Caco-2 (cell line): ENCODE measurements at regions not wholly inside any gene's neighbourhood (a gene's known extent, or its start where the extent isn't known, plus 50 kb on each side); places are given as distances from the start of the nearest gene placed in this dataset.

Experiments used
- BruUV-seq: library from RNA; stranded (reverse); fragments of 400-500 nt; replicated peaks from 2 replicates; lab custom pipeline; 2021; lab: Mats Ljungman, UMichigan
- CTCF ChIA-PET: fragments of 300-600 bp; sonication (Branson Sonifier 250); formaldehyde crosslinking; loops from one replicate; lab custom pipeline; 2022; ENCODE audit warnings: antibody characterized with exemption; lab: Charles Lee
- POLR2A ChIA-PET: fragments of 300-600 bp; sonication (Branson Sonifier 250); formaldehyde crosslinking; loops from one replicate; lab custom pipeline; 2022; ENCODE audit warnings: antibody characterized with exemption; lab: Charles Lee
- DNase-seq, 2 experiments: peaks; one replicate each; pipeline versions ENCODE4 v3.0.0 to v3.0.0-alpha.2; 2020 to 2022
- H3K27me3 ChIP-seq: replicated peaks from 2 replicates; pipeline ENCODE4 v1.6.0; 2011; ENCODE audit warnings: low read length; ENCODE audit not compliant: control insufficient read depth, insufficient read depth
- H3K36me3 ChIP-seq: 2 replicates; pipeline ENCODE4 v1.5.1; 2011; ENCODE audit warnings: low read length; ENCODE audit not compliant: control insufficient read depth, insufficient read depth
- H3K4me1 ChIP-seq: fragments of 250-450 bp; sonication (Bioruptor Pico); 2 replicates; pipeline ENCODE4 v1.5.1; 2020; ENCODE audit warnings: mild to moderate bottlenecking
- H3K4me3 ChIP-seq: 2 replicates; pipeline ENCODE4 v1.5.1; 2011; ENCODE audit warnings: low read depth, mild to moderate bottlenecking, control low read depth, low read length
- H3K9me3 ChIP-seq: fragments of 250-450 bp; sonication (Bioruptor Pico); 2 replicates; pipeline ENCODE4 v1.5.1; 2020; ENCODE audit warnings: mild to moderate bottlenecking, moderate library complexity
- H3K27ac Mint-ChIP-seq: one replicate; pipeline ENCODE4 v1.8.0; 2022; ENCODE audit warnings: mixed read lengths; ENCODE audit not compliant: unreplicated experiment
- H3K27me3 Mint-ChIP-seq: one replicate; pipeline ENCODE4 v1.8.0; 2022; ENCODE audit warnings: mixed read lengths; ENCODE audit not compliant: insufficient read depth, unreplicated experiment
- H3K36me3 Mint-ChIP-seq: one replicate; pipeline ENCODE4 v1.8.0; 2022; ENCODE audit warnings: mild to moderate bottlenecking, mixed read lengths; ENCODE audit not compliant: insufficient read depth, unreplicated experiment
- H3K4me1 Mint-ChIP-seq: one replicate; pipeline ENCODE4 v1.8.0; 2022; ENCODE audit warnings: low read depth, mixed read lengths; ENCODE audit not compliant: unreplicated experiment
- H3K4me3 Mint-ChIP-seq: one replicate; pipeline ENCODE4 v1.8.0; 2022; ENCODE audit warnings: mild to moderate bottlenecking, moderate library complexity, mixed read lengths; ENCODE audit not compliant: unreplicated experiment
- H3K9me3 Mint-ChIP-seq: one replicate; pipeline ENCODE4 v1.8.0; 2022; ENCODE audit warnings: mixed read lengths; ENCODE audit not compliant: unreplicated experiment
- CTCF ChIP-seq, 2 experiments: fragments of 200-600 bp in 1 of 2; IDR thresholded peaks; 1 replicate in 1 of 2; 2 replicates in 1 of 2; pipeline versions ENCODE4 v1.5.1 to v1.8.0; 2011 to 2022; ENCODE audit warnings: antibody characterized with exemption in 1 of 2, control low read depth in 1 of 2, inconsistent platforms in 1 of 2, low read depth in 1 of 2, low read length in 1 of 2, mild to moderate bottlenecking in 1 of 2, moderate library complexity in 1 of 2; ENCODE audit not compliant: insufficient read depth in 1 of 2, severe bottlenecking in 1 of 2, unreplicated experiment in 1 of 2
- intact Hi-C: fragments of 100-400 bp; cut with micrococcal nuclease; formaldehyde crosslinking; loops from one replicate; pipeline ENCODE4 v1.10.0; 2022; ENCODE audit not compliant: unreplicated experiment

GRCh38 chr7:25583621-25584020 is 355.3 kb upstream of the NPVF start:
- no peaks in the 10 kb centered on the region for H3K4me1 ChIP-seq
- peaks cover 1% of the 10 kb centered on the region for H3K27me3 ChIP-seq
- no TSS peak for BruUV-seq
- no peak overlapping the region for H3K27ac Mint-ChIP-seq
- H3K36me3 ChIP-seq = no peaks in the 10 kb centered on the region
- H3K9me3 Mint-ChIP-seq = no peaks in the 10 kb centered on the region
- no peaks in the 10 kb centered on the region for H3K9me3 ChIP-seq
- TF ChIP-seq CTCF (IDR thresholded peaks at IDR 0.05; ENCODE audit: insufficient read depth in 1 of 2, low read depth in 1 of 2, low read length in 1 of 2, severe bottlenecking in 1 of 2, unreplicated experiment in 1 of 2) = no peak
- ChIA-PET POLR2A (no interaction called here), CTCF (no interaction called here)
- H3K36me3 Mint-ChIP-seq = no peaks in the 10 kb centered on the region
- H3K4me3 ChIP-seq = no peak overlapping the region
- intact Hi-C loops = no loop called here
- H3K4me3 Mint-ChIP-seq = no peak overlapping the region
- DNase-seq = no peak
- no peaks in the 10 kb centered on the region for H3K4me1 Mint-ChIP-seq
- H3K27me3 Mint-ChIP-seq = peaks cover 25% of the 10 kb centered on the region

GRCh38 chr7:25584112-25584938 is 356.0 kb upstream of the NPVF start:
- CTCF ChIA-PET = interaction anchor here (0.7 kb wide), 1 partner anchor 324 kb away, joined by 3 read pairs; no protein-coding TSS in a partner anchor
- no TSS peak for BruUV-seq
- Mint-ChIP-seq H3K27me3 (peaks cover 32% of the 10 kb centered on the region), H3K27ac (no peak overlapping the region), H3K4me1 (no peaks in the 10 kb centered on the region), H3K9me3 (no peaks in the 10 kb centered on the region), H3K4me3 (no peak overlapping the region), H3K36me3 (no peaks in the 10 kb centered on the region)
- Histone ChIP-seq H3K27me3 (peaks cover 1% of the 10 kb centered on the region), H3K4me1 (no peaks in the 10 kb centered on the region), H3K36me3 (no peaks in the 10 kb centered on the region), H3K9me3 (no peaks in the 10 kb centered on the region), H3K4me3 (no peak overlapping the region)
- DNase-seq = no peak
- intact Hi-C loops = no loop called here
- TF ChIP-seq CTCF (IDR thresholded peaks at IDR 0.05; ENCODE audit: insufficient read depth in 1 of 2, low read depth in 1 of 2, low read length in 1 of 2, severe bottlenecking in 1 of 2, unreplicated experiment in 1 of 2) = no peak
- POLR2A ChIA-PET = no interaction called here

GRCh38 chr7:25586513-25586912 is 358.2 kb upstream of the NPVF start:
- no peak for TF ChIP-seq CTCF (IDR thresholded peaks at IDR 0.05; ENCODE audit: insufficient read depth in 1 of 2, low read depth in 1 of 2, low read length in 1 of 2, severe bottlenecking in 1 of 2, unreplicated experiment in 1 of 2)
- Mint-ChIP-seq H3K9me3 (no peaks in the 10 kb centered on the region), H3K27me3 (peaks cover 27% of the 10 kb centered on the region), H3K4me1 (no peaks in the 10 kb centered on the region), H3K4me3 (no peak overlapping the region), H3K36me3 (no peaks in the 10 kb centered on the region), H3K27ac (no peak overlapping the region)
- no peaks in the 10 kb centered on the region for H3K36me3 ChIP-seq
- no peak overlapping the region for H3K4me3 ChIP-seq
- no peaks in the 10 kb centered on the region for H3K9me3 ChIP-seq
- BruUV-seq = no TSS peak
- peaks cover 2% of the 10 kb centered on the region; the same call in 1 of the 2 replicates for H3K27me3 ChIP-seq
- POLR2A ChIA-PET = no interaction called here
- no peaks in the 10 kb centered on the region for H3K4me1 ChIP-seq
- CTCF ChIA-PET = no interaction called here
- intact Hi-C loops = no loop called here
- no peak for DNase-seq
